ENCODE measurements at regions not wholly inside any gene's neighbourhood (a gene's known extent, or its start where the extent isn't known, plus 50 kb on each side); places are given as distances from the start of the nearest gene placed in this dataset.

GRCh38 chr7:108711611-108712010 is 141.9 kb downstream of the DNAJB9 start:
- no peak for DNase-seq

DNA sequence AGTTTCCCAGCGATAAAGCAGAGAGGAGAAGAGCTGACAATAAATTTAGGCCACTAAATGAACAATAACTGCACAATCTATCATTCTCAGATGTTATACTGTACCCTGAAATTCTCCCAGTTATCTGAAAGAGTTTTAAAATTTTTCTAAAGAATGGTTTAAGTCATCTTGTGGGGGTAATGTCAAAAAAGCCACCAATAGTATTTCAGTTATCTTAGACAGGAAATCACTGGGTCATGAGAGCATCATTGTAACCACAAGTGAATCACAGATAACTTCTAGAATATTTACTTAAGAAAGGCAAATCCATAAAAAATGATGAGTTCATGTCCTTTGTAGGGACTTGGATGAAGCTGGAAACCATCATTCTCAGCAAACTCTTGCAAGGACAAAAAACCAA is 147.1 kb downstream of the DNAJB9 start:
- peak in 1 of 5 experiments; percentile 3 for DNase-seq

GRCh38 chr7:108717781-108718180 is 148.1 kb downstream of the DNAJB9 start:
- DNase-seq, result no peak

- no peak for DNase-seq
These were observed 150.0 kb downstream of the DNAJB9 start for GRCh38 chr7:108719631-108720030.

- no peak for DNase-seq
These were observed 152.9 kb downstream of the DNAJB9 start for GRCh38 chr7:108722561-108722960.

- DNase-seq, result no peak
These were observed 153.7 kb downstream of the DNAJB9 start for GRCh38 chr7:108723381-108723814.

GRCh38 chr7:108724251-108725100 is 154.8 kb downstream of the DNAJB9 start:
- no peak for DNase-seq

GRCh38 chr7:108735814-108736213 is 166.1 kb downstream of the DNAJB9 start:
- no peak for DNase-seq

DNA sequence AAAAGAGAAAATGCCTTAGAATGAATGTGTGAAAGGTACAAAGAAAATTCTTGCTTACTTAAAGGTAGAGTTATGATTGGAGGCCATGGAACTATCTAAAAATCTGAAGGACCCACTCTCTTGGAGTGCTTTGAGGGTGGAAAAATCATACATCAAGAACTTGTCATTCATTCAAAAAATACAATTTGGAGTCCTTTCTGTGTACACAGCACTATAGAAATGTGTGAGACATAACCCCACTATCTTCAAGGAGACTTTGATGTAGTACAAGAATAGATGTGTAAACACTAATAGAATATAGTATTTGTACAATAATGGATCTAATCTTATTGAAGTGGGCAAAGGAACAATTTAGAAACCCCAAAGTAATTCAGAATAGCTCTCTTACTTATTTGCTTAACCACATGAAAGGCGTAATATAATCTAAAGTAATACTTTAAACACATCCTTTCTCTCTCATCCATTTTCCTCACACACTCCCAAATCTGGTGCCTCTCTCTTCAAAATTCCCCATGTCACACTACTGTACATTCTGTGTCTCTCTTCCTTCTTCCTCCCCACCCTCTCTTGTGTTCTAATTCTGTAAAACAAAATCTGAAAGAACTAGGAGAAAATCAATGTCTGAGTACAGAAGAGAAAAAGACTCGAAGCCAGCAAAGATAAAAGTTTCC is 166.7 kb downstream of the DNAJB9 start:
- no peak for DNase-seq

DNA sequence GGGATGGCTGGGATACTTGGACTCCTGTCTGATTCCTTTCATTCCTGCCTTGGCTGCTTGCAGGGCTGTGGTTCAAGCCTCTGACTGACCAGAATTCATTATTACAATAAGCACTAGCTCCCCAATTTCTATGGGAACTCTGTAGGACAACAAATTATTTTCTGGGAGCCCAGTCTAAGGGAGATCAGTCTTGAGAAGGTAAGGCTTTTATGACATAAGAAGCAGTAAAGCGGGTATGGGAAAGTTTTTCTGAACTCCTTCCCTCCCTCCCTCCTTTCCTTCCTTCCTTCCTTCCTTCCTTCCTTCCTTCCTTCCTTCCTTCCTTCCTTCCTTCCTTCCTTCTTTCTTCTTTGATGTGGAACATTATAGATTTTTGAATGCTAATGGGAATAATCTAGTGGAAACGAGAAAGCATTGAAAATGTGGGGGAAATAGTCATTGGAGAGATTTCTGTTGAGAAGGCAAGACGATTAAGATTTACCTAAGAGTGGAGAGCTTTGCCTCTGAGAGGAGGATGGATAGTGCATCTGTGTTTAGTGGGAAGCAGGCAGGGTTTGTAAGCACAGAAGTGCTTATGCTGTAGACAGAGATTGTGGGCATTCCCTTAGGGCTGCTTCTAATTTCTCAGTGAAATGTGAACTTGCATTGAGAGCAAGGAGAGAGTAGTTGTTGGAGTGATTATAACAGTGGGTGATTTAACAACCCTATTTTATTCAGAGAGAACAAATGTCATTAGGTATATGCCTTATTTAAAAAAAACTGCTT is 201.5 kb downstream of the DNAJB9 start:
- DNase-seq, result no peak

GRCh38 chr7:108771853-108772252 is 202.2 kb downstream of the DNAJB9 start:
- no peak for DNase-seq

GRCh38 chr7:108777966-108778365 is 208.3 kb downstream of the DNAJB9 start:
- DNase-seq, result no peak

- no peak for DNase-seq
These were observed 219.8 kb downstream of the DNAJB9 start for GRCh38 chr7:108789451-108789850.

DNA sequence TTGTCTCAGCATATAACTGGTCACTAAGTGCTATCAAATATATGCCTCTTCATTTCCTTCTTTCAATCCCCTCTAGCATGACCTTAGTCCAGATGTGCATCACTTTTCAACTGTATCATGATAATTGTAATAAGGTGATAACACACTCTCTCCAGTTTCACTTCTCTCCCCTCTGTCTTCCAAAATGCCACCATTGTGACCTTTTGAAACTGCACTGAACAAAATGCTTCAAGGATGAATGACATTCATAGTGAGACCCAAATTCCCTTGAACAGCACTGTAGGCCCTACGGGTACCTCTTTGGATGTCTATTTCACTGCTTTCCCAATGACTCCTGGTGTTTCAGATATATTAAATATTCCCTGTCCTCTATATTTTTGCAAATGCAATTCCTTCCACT is 224.8 kb downstream of the DNAJB9 start:
- DNase-seq, result no peak

GRCh38 chr7:108802650-108803049 is 233.0 kb downstream of the DNAJB9 start:
- DNase-seq, result no peak

- peak in 1 of 5 experiments; percentile 0 for DNase-seq
These were observed 236.2 kb downstream of the DNAJB9 start for GRCh38 chr7:108805808-108806397.

DNA sequence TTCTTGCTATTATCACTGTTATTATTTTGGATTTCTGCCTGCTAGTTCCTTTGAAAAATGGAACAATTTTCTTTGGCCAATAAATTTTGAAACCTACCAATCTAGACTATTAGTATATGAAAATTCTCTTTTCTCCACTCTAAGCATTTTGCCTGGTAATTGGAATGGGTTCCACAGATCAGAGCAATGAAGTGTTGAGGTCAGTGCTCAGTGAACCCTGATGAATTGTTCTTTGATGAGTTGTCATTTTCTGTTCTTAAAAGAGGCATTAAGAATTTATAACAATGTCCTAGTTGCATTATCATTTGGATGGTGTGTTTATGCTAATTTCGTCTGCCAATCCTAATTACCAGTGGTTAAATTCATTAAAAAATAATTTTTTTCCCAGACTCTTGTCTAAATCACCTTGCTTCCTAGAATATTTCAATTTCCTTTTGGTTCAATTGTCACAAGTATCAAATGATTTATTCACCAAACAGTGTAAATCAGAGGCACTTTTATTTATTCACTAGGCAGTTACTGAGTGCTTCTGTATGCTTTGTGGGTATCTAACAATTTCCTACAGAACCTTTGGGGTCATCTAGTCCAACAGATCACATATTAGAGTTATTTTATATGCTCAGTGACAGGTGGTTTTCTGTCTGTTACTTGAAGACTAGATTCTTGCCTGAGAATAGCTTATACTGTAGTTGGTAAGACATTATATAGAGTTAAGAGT is 239.0 kb downstream of the DNAJB9 start:
- no peak for DNase-seq

GRCh38 chr7:108809356-108809755 is 239.7 kb downstream of the DNAJB9 start:
- no peak for DNase-seq

GRCh38 chr7:108810756-108811385 is 241.2 kb downstream of the DNAJB9 start:
- DNase-seq, result no peak

- no peak for DNase-seq
These were observed 243.8 kb downstream of the DNAJB9 start for GRCh38 chr7:108813251-108814014.

DNA sequence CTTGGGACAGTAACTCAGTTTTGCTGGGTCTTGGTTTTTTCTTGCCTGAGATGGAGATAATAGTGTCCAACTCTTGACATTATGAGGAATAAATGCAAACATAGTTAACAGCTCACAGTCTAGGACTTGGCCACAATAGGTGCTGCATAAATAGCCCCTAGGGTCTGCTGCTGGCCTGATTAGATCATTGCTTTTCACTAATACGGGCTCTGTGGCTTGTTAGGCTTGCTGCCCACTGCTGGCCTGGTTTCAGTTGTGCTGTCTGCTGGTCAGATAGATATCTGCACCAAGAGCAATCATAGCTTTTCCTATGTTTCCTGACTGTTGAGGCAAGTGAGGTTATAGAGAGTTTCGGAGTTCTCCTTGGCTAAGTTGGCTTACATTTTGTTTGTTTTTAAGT is 246.1 kb downstream of the DNAJB9 start:
- DNase-seq, result no peak
